K562 (cell line): ENCODE measurements at regions not wholly inside any gene's neighbourhood (a gene's known extent, or its start where the extent isn't known, plus 50 kb on each side); places are given as distances from the start of the nearest gene placed in this dataset.

Experiments
- ATAC-seq: fragments of 200-7000 bp; cut with Tn5 transposase; 3 replicates; pipeline ENCODE4 v1.9.1; 2020; ENCODE audit warnings: moderate library complexity
- BruUV-seq: library from RNA; stranded (reverse); fragments of 400-500 nt; replicated peaks from 2 replicates; lab custom pipeline; 2021; lab: Mats Ljungman, UMichigan
- CTCF ChIA-PET: fragments of 300-600 bp; formaldehyde crosslinking; extraction: SDS; loops from one replicate; lab custom pipeline; 2021; ENCODE audit warnings: low intra/inter-chr PET ratio; lab: Yijun Ruan, JAX
- POLR2A ChIA-PET: fragments of 300-600, 350-650 bp; sonication (Branson Sonifier 250); formaldehyde crosslinking; extraction: SDS; loops from one replicate; lab custom pipeline; 2021; ENCODE audit warnings: antibody characterized with exemption, inconsistent platforms; lab: Yijun Ruan, JAX
- DNase-seq, 4 experiments: peaks; one replicate each; pipeline versions ENCODE4 v3.0.0 to v3.0.0-alpha.2; 2011 to 2018; ENCODE audit warnings: low spot score in 3 of 4, mixed read lengths in 3 of 4; ENCODE audit errors: extremely low read depth in 1 of 4
- FAIRE-seq: peaks from 2 replicates; lab custom pipeline; 2011; peaks lifted over from hg19 to GRCh38; lab: Jason Lieb, UNC
- H2AFZ ChIP-seq: 2 replicates; pipeline ENCODE4 v1.6.0; 2011; ENCODE audit warnings: low read depth, low read length, control low read depth, inconsistent platforms
- H3K27ac ChIP-seq: fragments of 200-600 bp; 3 replicates; pipeline ENCODE4 v1.8.0; 2011; ENCODE audit warnings: low read depth, mild to moderate bottlenecking, control low read depth, inconsistent platforms, low read length, moderate library complexity, mixed read lengths; ENCODE audit errors: extremely low read depth
- H3K27me3 ChIP-seq, 2 experiments: fragments of 300-600 bp in 1 of 2; 2 replicates in 1 of 2; 3 replicates in 1 of 2; pipeline versions ENCODE4 v1.6.0 to v1.8.0; 2011; ENCODE audit warnings: inconsistent platforms in 2 of 2, low read length in 2 of 2, mild to moderate bottlenecking in 1 of 2, mixed read lengths in 1 of 2, moderate library complexity in 1 of 2; ENCODE audit not compliant: control insufficient read depth in 2 of 2, insufficient read depth in 2 of 2
- H3K36me3 ChIP-seq: fragments of 300-600 bp; 3 replicates; pipeline ENCODE4 v1.8.0; 2011; ENCODE audit warnings: mild to moderate bottlenecking, low read length, inconsistent platforms; ENCODE audit not compliant: control insufficient read depth, insufficient read depth
- H3K4me1 ChIP-seq, 2 experiments: fragments of 200-600 bp in 1 of 2; replicated peaks in 1 of 2; 2 replicates in 1 of 2; 3 replicates in 1 of 2; pipeline versions ENCODE4 v1.5.1 to v1.8.0; 2011; ENCODE audit warnings: inconsistent platforms in 2 of 2, low read length in 2 of 2, mild to moderate bottlenecking in 1 of 2, mixed read lengths in 1 of 2, moderate library complexity in 1 of 2; ENCODE audit not compliant: control insufficient read depth in 2 of 2, insufficient read depth in 2 of 2
- H3K4me2 ChIP-seq: 2 replicates; pipeline ENCODE4 v1.6.1; 2011; ENCODE audit warnings: low read length, control low read depth, inconsistent platforms, mixed read lengths; ENCODE audit not compliant: insufficient read depth
- H3K4me3 ChIP-seq: fragments of 200-600 bp; sonication (generic), shearing (Covaris generic); 2 replicates; pipeline ENCODE4 v1.5.1; 2016; ENCODE audit warnings: control low read depth, inconsistent platforms
- H3K79me2 ChIP-seq: fragments of 200-600 bp; 3 replicates; pipeline ENCODE4 v1.8.0; 2011; ENCODE audit warnings: low read length, inconsistent platforms; ENCODE audit not compliant: control insufficient read depth, insufficient read depth
- H3K9ac ChIP-seq, 2 experiments: 2 replicates each; pipeline versions ENCODE4 v1.6.0 to v1.6.1; 2011; ENCODE audit warnings: low read depth in 2 of 2, low read length in 2 of 2, control low read depth in 1 of 2, inconsistent platforms in 1 of 2, mild to moderate bottlenecking in 1 of 2, mixed read lengths in 1 of 2; ENCODE audit not compliant: insufficient read depth in 1 of 2
- H3K9me1 ChIP-seq: one replicate; pipeline ENCODE4 v1.6.0; 2011; ENCODE audit warnings: inconsistent platforms, mild to moderate bottlenecking, low read length, moderate library complexity; ENCODE audit not compliant: control insufficient read depth, insufficient read depth
- H3K9me3 ChIP-seq: replicated peaks from 2 replicates; pipeline ENCODE4 v1.5.1; 2011; ENCODE audit warnings: low read depth, low read length, inconsistent platforms; ENCODE audit not compliant: control insufficient read depth, insufficient read depth
- H4K20me1 ChIP-seq: replicated peaks from 2 replicates; pipeline ENCODE4 v1.6.1; 2011; ENCODE audit warnings: low read length, inconsistent platforms, mixed read lengths; ENCODE audit not compliant: control insufficient read depth, insufficient read depth
- HMG20A ChIP-seq: fragments of 450-650 bp; formaldehyde crosslinking; conservative IDR thresholded peaks from 2 replicates; pipeline ENCODE4 v1.4.0; 2020; ENCODE audit warnings: mild to moderate bottlenecking, mixed read lengths
- SLC30A9 ChIP-seq: fragments of 250-450 bp; sonication (Bioruptor Pico); IDR thresholded peaks from 2 replicates; pipeline ENCODE4 v1.8.0; 2022; ENCODE audit warnings: mild to moderate bottlenecking, moderate library complexity
- SNRNP70 ChIP-seq: fragments of 200-400 bp; formaldehyde crosslinking; optimal IDR thresholded peaks from 2 replicates; pipeline ENCODE3; 2017; ENCODE audit warnings: low read depth, low read length
- SRSF3 ChIP-seq: fragments of 200-400 bp; formaldehyde crosslinking; IDR thresholded peaks from 2 replicates; pipeline ENCODE4 v1.6.1; 2016; ENCODE audit warnings: mild to moderate bottlenecking, low read length, moderate library complexity; ENCODE audit not compliant: insufficient read depth
- ZNF143 ChIP-seq: sonication (generic); formaldehyde crosslinking; IDR thresholded peaks from 2 replicates; pipeline ENCODE4 v1.9.0; 2022; ENCODE audit warnings: mild to moderate bottlenecking, missing genetic modification reagents
- ZNF830 ChIP-seq: fragments of 250-450 bp; sonication (Bioruptor Pico); IDR thresholded peaks from 2 replicates; pipeline ENCODE4 v1.5.0; 2021; ENCODE audit warnings: mild to moderate bottlenecking
- WGBS: fragments of 100-300 bp; shearing (Covaris generic); methylation state at CpG from one replicate; pipeline ENCODE4 v1.1.6; 2016; ENCODE audit warnings: low coverage, mixed read lengths; ENCODE audit not compliant: insufficient coverage; ENCODE audit errors: missing lambda C conversion rate; 5-methylcytosine and 5-hydroxymethylcytosine counted together
- in situ Hi-C: fragments of 300-500 bp; cut with MboI; formaldehyde crosslinking; loops from 4 replicates; pipeline ENCODE4 v1.15.0; 2018; ENCODE audit warnings: inconsistent platforms, mixed read lengths
- intact Hi-C: fragments of 100-400 bp; cut with micrococcal nuclease; formaldehyde crosslinking; loops from 2 replicates; pipeline ENCODE4 v1.14.2; 2022
- TF ChIP-seq, protein P1 (sequence below): fragments of 250-450 bp; sonication (Bioruptor Pico); IDR thresholded peaks from 2 replicates; pipeline ENCODE4 v1.8.0; 2021; ENCODE audit warnings: borderline replicate concordance, mild to moderate bottlenecking, moderate library complexity; ENCODE audit not compliant: poor library complexity, severe bottlenecking
- TF ChIP-seq, protein P2 (sequence below): fragments of 250-450 bp; sonication (Bioruptor Pico); IDR thresholded peaks from 2 replicates; pipeline ENCODE4 v1.9.0; 2021; ENCODE audit warnings: mild to moderate bottlenecking
- TF ChIP-seq, protein P3 (sequence below), 2 experiments: IDR thresholded peaks in 1 of 2; conservative IDR thresholded peaks in 1 of 2; 2 replicates each; pipeline ENCODE4 v1.6.1; 2016; ENCODE audit warnings: low read depth in 2 of 2, mild to moderate bottlenecking in 1 of 2, missing compliant biosample characterization in 1 of 2, missing genetic modification characterization in 1 of 2, moderate library complexity in 1 of 2

DNA sequence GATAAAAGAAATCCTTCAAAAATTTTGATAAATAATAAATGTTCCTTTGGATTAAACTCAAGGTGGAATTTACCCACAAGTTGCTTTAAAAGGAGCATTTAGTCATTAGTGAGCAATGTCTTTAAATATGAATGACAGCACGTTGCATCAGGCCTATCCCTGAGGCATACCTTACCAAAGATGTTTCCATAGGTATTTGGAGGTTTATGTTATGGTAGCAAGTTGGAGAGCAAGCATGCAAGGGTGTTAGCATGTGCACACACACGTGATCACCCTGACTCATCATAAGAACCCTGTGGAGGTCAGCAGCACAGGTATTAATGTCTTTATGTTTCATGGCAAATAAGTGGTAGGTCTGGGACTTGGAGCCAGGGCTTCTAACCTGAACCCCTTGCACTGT, 159.9 kb downstream of the ACTR3 start:
- ATAC-seq (no peak), DNase-seq (no peak), FAIRE-seq (no peak)
- WGBS, result 0% methylated on average over 2 of the region's 2 CpGs
- in situ Hi-C loops, result no loop called here
- intact Hi-C loops, result no loop called here
- no peaks in the 10 kb centered on the region for H3K9me1 ChIP-seq
- POLR2A ChIA-PET, result no interaction called here
- no peak overlapping the region for H3K4me3 ChIP-seq
- no peak overlapping the region for H3K27ac ChIP-seq
- CTCF ChIA-PET, result no interaction called here
- BruUV-seq, result no TSS peak
- no peak overlapping the region for H3K4me2 ChIP-seq
- H3K9me3 ChIP-seq, result no peaks in the 10 kb centered on the region
- no peaks in the 10 kb centered on the region for H3K79me2 ChIP-seq
- no peak overlapping the region for H2AFZ ChIP-seq
- H3K9ac ChIP-seq, result no peak overlapping the region
- H3K27me3 ChIP-seq, result no peaks in the 10 kb centered on the region
- no peak for TF ChIP-seq SRSF3
- TF ChIP-seq SNRNP70, result no peak
- no peak for TF ChIP-seq SLC30A9 (CRISPR knock-in tag)
- TF ChIP-seq, protein P1, sequence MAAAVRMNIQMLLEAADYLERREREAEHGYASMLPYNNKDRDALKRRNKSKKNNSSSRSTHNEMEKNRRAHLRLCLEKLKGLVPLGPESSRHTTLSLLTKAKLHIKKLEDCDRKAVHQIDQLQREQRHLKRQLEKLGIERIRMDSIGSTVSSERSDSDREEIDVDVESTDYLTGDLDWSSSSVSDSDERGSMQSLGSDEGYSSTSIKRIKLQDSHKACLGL (CRISPR knock-in tag), result no peak
- TF ChIP-seq, protein P2, sequence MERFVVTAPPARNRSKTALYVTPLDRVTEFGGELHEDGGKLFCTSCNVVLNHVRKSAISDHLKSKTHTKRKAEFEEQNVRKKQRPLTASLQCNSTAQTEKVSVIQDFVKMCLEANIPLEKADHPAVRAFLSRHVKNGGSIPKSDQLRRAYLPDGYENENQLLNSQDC (CRISPR knock-in tag), result no peak
- TF ChIP-seq HMG20A (CRISPR knock-in tag), result no peak
- no peak for TF ChIP-seq ZNF830 (CRISPR knock-in tag)
- TF ChIP-seq, protein P3, sequence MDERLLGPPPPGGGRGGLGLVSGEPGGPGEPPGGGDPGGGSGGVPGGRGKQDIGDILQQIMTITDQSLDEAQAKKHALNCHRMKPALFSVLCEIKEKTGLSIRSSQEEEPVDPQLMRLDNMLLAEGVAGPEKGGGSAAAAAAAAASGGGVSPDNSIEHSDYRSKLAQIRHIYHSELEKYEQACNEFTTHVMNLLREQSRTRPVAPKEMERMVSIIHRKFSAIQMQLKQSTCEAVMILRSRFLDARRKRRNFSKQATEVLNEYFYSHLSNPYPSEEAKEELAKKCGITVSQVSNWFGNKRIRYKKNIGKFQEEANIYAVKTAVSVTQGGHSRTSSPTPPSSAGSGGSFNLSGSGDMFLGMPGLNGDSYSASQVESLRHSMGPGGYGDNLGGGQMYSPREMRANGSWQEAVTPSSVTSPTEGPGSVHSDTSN (CRISPR knock-in tag; IDR thresholded peaks at IDR 0.05; ENCODE audit: low read depth), result no peak
- TF ChIP-seq, protein P3 (tag; conservative IDR thresholded peaks at IDR 0.05; ENCODE audit: low read depth), result no peak
- no peak for TF ChIP-seq ZNF143 (CRISPR knock-in tag)
- H3K4me1 ChIP-seq, result no peaks in the 10 kb centered on the region
- no peaks in the 10 kb centered on the region for H3K36me3 ChIP-seq
- H4K20me1 ChIP-seq, result no peaks in the 10 kb centered on the region
